ENCODE measurements at regions not wholly inside any gene's neighbourhood (a gene's known extent, or its start where the extent isn't known, plus 50 kb on each side); places are given as distances from the start of the nearest gene placed in this dataset.

DNA sequence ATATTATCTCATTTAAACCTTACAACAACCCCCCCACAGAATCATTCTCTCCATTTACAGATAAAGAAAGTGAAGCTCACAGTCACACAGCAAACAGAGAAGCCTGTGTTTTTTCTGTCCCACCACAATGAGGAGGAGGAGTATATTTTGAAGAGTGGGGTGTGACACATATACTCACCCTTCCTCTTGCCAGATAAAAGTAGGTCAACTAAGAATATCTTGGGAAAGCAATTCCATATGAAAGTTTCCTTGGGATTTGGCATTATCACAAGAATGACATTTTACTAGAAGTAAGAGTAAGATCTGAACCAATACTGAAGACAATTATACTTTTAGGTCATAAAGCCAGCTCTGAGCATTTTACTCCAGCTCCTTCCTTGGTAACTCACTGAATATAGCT, 287.5 kb upstream of the HTR2A start:
- no peak for DNase-seq (ENCODE audit: low spot score)

DNA sequence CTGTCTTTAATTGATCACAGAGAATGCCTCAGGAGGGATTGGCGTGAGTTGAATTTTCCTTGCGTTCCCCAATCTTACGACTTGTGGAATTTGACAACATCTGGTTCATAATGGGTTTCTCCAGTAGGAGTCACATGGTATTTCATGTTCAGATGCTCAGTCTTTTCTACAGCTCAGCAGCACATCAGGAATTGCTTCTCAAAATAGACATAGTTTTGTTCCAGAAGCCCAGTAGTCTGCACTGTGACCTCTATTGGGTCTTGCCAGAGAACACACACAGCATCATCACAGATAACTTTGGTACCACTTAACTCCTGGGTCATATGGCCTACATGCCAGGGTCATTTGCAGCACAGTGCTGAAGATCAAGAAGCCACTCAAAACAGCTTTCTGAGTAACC, 282.5 kb upstream of the HTR2A start:
- no peak for DNase-seq (ENCODE audit: low spot score)

DNA sequence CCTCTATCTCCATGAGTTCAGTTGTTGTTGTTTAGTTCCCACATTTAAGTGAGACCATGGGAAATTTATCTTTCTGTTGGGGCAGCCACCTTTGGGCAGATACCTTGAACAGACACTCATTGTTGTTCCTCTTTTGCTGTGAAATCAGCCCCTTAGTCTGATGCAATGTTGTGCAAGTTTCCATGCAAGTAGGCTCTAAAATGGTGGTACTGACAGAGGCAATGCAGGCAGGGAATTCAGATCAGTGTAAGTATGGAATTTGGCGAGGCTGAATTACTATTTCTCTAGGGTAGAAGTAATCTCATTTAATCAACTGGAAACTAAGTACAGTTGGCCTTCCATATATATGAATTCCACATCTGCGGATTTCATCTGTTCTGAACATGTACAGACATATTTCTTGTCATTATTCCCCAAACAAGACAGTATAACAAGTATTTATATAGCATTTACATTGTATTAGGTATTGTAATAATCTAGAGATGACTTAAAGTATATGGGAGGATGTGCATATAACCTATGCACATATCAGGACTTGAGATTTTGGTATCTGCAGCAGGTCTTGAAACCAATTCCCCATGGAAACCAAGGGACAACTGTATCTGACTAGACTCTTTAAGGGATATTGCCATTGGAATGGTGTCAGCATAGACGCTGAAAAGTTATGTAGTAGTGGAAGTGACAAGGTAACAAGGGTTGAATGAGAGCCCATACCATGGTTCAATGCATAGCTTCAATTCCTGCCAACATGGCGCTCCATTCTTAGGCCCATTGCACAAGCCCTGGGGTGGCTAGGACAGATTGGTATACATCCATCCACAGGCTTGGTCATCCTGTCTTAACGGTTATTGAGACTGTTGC, 281.5 kb upstream of the HTR2A start:
- DNase-seq (ENCODE audit: low spot score) = no peak

- DNase-seq (ENCODE audit: low spot score) = no peak
These were observed 278.5 kb upstream of the HTR2A start for GRCh38 chr13:47175172-47175866.

- DNase-seq (ENCODE audit: low spot score) = no peak
These were observed 274.1 kb upstream of the HTR2A start for GRCh38 chr13:47170971-47171370.

- DNase-seq (ENCODE audit: low spot score) = no peak
These were observed 271.8 kb upstream of the HTR2A start for GRCh38 chr13:47168618-47169017.

DNA sequence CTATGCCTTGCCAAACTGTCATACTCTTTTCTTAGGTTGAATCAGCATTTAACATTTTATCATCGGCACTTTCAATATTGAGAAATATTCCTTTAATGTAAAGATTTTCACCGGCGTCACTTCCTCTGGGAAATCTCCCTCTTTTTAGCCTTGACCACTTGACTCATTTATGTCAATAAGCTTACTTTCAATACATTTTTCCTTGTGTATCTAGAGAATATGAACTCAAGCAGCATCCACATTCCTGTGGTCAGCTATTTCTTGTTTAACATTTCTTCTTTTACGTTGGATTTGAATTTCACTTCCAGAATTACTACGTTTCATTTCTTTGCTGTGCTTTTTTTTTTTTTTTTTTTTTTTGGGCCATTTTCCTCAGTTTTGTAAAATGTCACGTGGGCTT, 271.2 kb upstream of the HTR2A start:
- no peak for DNase-seq (ENCODE audit: low spot score)

DNA sequence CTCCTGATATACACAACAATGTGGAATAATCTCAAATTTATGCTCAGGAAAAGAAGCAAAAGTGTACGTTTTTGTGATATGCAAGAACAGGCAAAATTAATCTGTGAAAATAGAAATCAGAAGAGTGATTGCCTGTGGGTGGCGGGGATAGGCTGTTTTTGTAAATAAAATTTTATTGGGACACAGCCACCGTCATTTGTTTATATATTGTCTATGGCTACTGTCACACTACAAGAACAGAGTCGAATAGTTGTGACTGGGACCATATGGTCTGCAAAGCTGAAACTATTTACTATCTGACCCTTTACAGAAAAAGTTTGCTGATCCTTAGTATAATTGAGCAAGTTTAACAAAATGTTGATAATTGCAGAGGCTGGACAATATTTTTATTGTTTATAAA, 269.5 kb upstream of the HTR2A start:
- no peak for DNase-seq (ENCODE audit: low spot score)

DNA sequence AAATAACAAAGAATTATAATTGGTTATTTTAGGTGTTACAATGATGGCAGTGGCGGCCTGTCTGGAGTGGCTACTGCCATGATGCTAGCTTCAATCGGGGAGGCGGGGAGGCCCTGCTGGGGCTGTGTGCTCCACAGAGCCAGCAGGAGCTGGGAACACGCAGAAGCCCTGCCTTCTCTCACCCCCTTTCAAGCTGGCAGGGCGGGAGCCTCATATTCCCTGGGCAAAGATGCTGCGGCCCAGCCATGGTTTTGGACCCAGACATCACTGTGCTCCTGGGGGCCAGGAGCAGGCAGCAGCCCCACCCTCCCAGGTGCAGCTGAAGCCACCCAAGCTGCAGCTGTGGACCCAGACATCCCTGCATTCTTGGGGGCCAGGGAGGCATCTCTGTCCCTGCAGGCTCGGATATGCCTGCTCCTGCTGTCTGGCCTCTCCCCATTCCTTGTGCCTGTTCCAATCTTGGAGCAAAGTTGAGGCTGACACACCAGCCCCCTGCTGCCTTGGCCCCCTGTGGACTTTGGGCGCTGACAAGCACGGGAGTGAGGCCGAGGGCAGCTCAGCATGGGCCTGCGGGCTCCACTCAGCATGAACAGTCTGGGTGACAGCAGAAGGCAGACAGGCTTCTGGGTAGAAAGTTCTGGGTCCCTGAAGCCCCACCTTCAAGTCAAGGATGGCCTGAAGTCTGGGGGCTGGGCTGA, 263.1 kb upstream of the HTR2A start:
- no peak for DNase-seq (ENCODE audit: low spot score)

- no peak for DNase-seq (ENCODE audit: low spot score)
These were observed 261.7 kb upstream of the HTR2A start for GRCh38 chr13:47158593-47158992.

DNA sequence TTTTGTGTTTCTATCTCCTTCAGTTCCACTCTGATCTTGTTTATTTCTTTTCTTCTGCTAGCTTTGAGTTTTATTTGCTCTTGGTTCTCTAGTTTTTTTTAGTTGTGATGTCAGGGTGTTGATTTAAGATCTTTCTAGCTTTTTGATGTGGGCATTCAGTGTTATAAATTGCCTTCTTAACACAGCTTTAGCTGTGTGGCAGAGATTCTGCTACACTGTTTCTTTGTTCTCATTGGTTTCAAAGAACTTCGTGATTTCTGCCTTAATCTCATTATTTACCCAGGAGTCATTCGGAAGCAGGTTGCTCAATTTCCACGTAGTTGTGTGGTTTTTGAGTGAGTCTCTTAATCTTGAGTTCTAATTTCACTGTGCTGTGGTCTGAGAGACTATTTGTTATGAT, 251.7 kb upstream of the HTR2A start:
- no peak for DNase-seq (ENCODE audit: low spot score)

- DNase-seq (ENCODE audit: low spot score) = no peak
These were observed 250.9 kb upstream of the HTR2A start for GRCh38 chr13:47147812-47148119.

DNA sequence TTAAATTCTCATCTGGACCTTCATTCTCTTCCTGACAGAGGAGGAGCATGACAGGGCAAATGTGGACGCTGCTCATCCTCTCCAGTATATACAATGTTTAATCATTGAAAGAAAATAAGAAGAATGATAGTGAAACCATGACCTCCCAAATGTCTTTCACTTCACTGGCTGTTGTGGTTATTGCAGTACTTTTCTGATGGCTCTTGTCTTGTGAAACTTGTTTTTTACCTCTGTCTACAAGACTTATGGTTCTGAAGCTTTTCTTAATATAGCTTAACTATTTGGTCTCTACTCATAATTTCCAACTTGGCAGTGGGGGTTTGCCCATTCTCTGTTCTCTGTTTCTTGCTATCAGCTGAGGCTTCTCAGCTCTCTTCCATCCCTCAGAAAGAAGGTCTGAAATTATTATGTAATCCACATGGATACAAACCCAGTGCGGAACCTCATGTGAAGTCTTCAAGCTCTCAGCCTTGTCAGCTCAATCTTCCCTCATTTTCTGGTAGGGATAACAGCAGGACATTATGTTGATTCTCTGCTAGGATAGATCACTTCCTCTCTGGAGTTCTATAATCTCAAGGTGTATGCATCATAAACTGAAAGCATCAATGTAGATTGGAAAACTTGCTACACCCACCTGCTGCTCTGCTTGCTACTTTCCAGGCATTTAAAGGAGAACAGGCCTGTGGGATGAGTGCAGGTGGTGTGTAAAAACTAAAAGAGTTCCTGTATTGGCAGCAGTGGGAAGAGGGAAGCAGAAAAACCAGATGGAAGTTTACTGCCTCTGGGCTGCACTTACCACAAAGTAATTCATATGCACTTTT, 250.3 kb upstream of the HTR2A start:
- DNase-seq (ENCODE audit: low spot score) = no peak

DNA sequence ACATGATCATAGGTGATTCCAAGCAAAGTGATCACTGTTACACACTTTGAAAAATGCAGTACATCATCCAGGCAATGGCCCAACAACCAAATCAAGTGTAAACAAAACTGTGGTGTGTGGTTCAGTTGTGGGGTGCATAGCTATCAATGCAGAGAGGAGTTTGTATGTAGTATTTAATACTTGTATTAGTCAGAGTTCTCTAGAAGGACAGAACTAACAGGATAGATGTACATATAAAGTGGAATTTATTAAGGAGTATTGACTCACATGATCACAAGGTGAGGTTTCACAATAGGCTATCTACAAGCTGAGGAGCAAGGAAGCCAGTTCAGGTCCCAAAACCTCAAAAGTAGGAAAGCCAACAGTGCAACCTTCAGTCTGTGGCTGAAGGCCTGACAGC, 249.3 kb upstream of the HTR2A start:
- no peak for DNase-seq (ENCODE audit: low spot score)

DNA sequence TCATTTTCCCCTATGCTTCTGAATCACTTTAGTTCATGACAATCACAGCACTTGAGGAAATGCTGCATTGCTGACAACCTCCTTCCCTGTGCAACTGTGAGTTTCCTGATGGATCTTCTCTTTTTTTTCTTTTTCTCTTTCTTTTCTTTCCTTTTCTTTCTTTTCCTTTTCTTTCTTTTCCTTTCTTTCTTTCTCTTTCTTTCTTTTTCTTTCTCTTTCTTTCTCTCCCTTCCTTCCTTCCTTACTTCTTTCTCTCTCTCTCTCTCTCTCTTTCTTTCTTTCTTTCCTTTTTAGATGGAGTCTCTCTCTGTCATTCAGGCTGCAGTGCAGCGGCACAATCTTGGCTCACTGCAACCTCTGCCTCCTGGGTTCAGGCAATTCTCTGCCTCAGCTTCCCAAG, 247.9 kb upstream of the HTR2A start:
- DNase-seq (ENCODE audit: low spot score) = no peak

DNA sequence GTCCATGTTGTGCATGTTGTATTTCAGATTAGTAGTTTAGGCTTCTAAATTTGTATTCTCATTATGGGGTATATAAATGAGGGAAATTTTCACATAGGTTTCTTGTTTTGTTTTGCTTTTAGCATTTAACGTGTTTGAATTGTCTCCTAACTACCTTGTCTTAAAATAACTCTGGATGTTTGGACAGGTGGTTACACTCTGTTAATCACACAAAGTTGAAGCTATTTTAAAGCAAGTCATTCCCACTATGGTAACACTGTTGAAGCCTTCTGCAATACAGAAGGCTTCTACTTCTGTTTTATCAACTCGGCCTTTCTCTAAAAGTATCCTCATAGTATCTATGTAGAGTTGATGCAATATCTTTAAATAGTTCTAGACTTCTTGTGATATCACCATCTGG, 245.3 kb upstream of the HTR2A start:
- no peak for DNase-seq (ENCODE audit: low spot score)

DNA sequence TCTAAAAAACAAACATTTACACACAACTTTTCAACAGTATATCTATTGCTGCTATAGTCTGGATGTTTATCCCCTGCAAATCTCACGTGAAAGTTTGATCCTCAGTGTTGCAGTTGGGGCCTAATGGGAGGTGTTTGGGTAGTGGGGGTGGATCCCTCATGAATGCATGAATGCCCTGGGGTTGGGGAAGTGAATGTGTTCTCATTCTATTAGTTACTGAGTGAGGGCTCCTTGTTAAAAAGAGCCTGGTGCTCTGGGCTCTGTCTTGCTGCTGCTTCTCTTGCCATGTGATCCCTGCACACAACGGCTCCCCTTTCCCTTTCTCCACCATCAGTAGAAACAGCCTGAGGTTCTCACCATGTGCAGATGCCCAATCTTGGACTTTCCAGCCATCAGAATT, 242.7 kb upstream of the HTR2A start:
- no peak for DNase-seq (ENCODE audit: low spot score)

DNA sequence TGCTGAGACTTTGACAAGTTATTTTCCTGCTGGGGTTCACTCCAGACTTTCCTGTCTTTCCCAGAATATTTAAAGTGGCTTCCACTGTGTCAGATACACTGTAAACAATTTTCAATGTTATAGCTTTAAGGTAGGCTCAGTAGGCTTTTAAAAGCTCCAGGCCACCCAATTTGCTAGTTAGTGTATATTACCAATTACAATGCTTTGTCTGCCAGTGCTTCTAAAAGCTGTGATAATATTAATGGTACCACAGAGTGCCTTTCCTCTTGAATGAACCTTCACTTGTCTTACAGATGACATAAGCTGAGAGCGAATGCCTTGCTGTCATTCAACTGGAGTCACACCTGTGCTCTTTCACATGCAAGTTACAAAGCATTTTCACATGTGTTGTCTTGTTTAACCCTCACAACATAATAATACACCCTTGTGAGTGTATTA, 239.7 kb upstream of the HTR2A start:
- DNase-seq (ENCODE audit: low spot score) = no peak

GRCh38 chr13:47135800-47136503, 239.1 kb upstream of the HTR2A start:
- DNase-seq (ENCODE audit: low spot score) = no peak

- no peak for DNase-seq (ENCODE audit: low spot score)
These were observed 238.2 kb upstream of the HTR2A start for GRCh38 chr13:47134939-47135489.

GRCh38 chr13:47133011-47133445, 236.2 kb upstream of the HTR2A start:
- no peak for DNase-seq (ENCODE audit: low spot score)

Data from SK-N-DZ (cell line).